ENCODE measurements at regions not wholly inside any gene's neighbourhood (a gene's known extent, or its start where the extent isn't known, plus 50 kb on each side); places are given as distances from the start of the nearest gene placed in this dataset.

DNA sequence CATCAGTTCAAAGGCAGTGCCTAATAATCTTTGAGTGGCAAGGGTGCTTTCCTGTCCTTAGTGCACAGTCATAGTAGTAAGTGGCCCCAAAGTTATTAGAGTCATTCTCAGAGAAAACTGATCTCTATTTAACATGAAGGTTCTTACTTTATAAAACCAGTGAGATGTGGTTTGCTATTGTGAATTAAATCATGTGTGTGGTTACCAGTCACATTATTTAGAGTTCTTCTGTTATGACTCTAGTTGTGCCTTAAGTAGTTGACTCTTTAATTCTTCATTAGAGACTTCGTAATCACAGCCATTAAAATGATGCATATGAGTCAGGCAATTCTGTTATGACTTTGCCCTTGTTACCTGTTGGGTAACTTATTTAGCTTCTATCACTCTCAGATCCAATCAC, 1392.9 kb upstream of the ACVR2A start:
- TF ChIP-seq, protein P1, sequence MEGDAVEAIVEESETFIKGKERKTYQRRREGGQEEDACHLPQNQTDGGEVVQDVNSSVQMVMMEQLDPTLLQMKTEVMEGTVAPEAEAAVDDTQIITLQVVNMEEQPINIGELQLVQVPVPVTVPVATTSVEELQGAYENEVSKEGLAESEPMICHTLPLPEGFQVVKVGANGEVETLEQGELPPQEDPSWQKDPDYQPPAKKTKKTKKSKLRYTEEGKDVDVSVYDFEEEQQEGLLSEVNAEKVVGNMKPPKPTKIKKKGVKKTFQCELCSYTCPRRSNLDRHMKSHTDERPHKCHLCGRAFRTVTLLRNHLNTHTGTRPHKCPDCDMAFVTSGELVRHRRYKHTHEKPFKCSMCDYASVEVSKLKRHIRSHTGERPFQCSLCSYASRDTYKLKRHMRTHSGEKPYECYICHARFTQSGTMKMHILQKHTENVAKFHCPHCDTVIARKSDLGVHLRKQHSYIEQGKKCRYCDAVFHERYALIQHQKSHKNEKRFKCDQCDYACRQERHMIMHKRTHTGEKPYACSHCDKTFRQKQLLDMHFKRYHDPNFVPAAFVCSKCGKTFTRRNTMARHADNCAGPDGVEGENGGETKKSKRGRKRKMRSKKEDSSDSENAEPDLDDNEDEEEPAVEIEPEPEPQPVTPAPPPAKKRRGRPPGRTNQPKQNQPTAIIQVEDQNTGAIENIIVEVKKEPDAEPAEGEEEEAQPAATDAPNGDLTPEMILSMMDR (IDR thresholded peaks at IDR 0.05), result no peak
- TF ChIP-seq POLR2A (IDR thresholded peaks at IDR 0.05), result no peak

Data from testis (tissue), 2 donors.